ENCODE measurements at regions not wholly inside any gene's neighbourhood (a gene's known extent, or its start where the extent isn't known, plus 50 kb on each side); places are given as distances from the start of the nearest gene placed in this dataset.

GRCh38 chr2:182542501-182543258, 115.8 kb upstream of the PDE1A start:
- no peak overlapping the region for H3K27ac ChIP-seq
- no peak for DNase-seq

GRCh38 chr2:182543741-182544525, 117.1 kb upstream of the PDE1A start:
- TF ChIP-seq CTCF (IDR thresholded peaks at IDR 0.05) = no peak
- no peak for DNase-seq
- intact Hi-C loops (cut with DNase I) = no loop called here
- Histone ChIP-seq H3K9ac (ENCODE audit: low read depth in 2 of 2, low read length in 2 of 2) (no peak overlapping the region), H3K27me3 (no peaks in the 10 kb centered on the region), H3K27ac (no peak overlapping the region), H3K9me3 (no peaks in the 10 kb centered on the region), H3K4me3 (no peak overlapping the region), H3K4me1 (no peaks in the 10 kb centered on the region), H3K36me3 (no peaks in the 10 kb centered on the region)

More at GRCh38 chr2:182542501-182543258, 115.8 kb upstream of the PDE1A start:
- no peak overlapping the region for H3K9ac ChIP-seq (ENCODE audit: low read depth in 2 of 2, low read length in 2 of 2)
- TF ChIP-seq CTCF (IDR thresholded peaks at IDR 0.05) = no peak
- intact Hi-C loops (cut with DNase I) = no loop called here
- no peaks in the 10 kb centered on the region for H3K36me3 ChIP-seq
- H3K4me3 ChIP-seq = no peak overlapping the region
- H3K4me1 ChIP-seq = no peaks in the 10 kb centered on the region
- H3K27me3 ChIP-seq = no peaks in the 10 kb centered on the region
- H3K9me3 ChIP-seq = no peaks in the 10 kb centered on the region

- H3K9ac ChIP-seq (ENCODE audit: low read depth in 2 of 2, low read length in 2 of 2) = no peak overlapping the region
- no peak overlapping the region for H3K4me3 ChIP-seq
- intact Hi-C loops (cut with DNase I) = no loop called here
- no peak for DNase-seq
- no peaks in the 10 kb centered on the region for H3K9me3 ChIP-seq
- no peak for TF ChIP-seq CTCF (IDR thresholded peaks at IDR 0.05)
- H3K4me1 ChIP-seq = no peaks in the 10 kb centered on the region
- no peaks in the 10 kb centered on the region for H3K27me3 ChIP-seq
- H3K27ac ChIP-seq = no peak overlapping the region
- H3K36me3 ChIP-seq = no peaks in the 10 kb centered on the region
Measured at GRCh38 chr2:182545420-182546167, 118.8 kb upstream of the PDE1A start.

- Histone ChIP-seq H3K4me1 (no peaks in the 10 kb centered on the region), H3K27me3 (no peaks in the 10 kb centered on the region), H3K9me3 (no peaks in the 10 kb centered on the region), H3K36me3 (no peaks in the 10 kb centered on the region), H3K27ac (no peak overlapping the region), H3K4me3 (no peak overlapping the region), H3K9ac (ENCODE audit: low read depth in 2 of 2, low read length in 2 of 2) (no peak overlapping the region)
- DNase-seq = no peak
- TF ChIP-seq CTCF (IDR thresholded peaks at IDR 0.05) = no peak
- intact Hi-C loops (cut with DNase I) = no loop called here
Measured at GRCh38 chr2:182548031-182548950, 121.5 kb upstream of the PDE1A start.

Measured in colonic mucosa (tissue), 4 donors.